Erythroblast (primary cell): ENCODE measurements at regions not wholly inside any gene's neighbourhood (a gene's known extent, or its start where the extent isn't known, plus 50 kb on each side); places are given as distances from the start of the nearest gene placed in this dataset.

Experiments
- GATA1 ChIP-seq: IDR thresholded peaks from 2 replicates; pipeline ENCODE4 v1.6.1; 2011; ENCODE audit warnings: low read depth, mild to moderate bottlenecking, control low read depth, low read length, moderate library complexity
- POLR2A ChIP-seq: IDR thresholded peaks from 2 replicates; pipeline ENCODE4 v1.6.1; 2011; ENCODE audit warnings: mild to moderate bottlenecking, low read length

GRCh38 chr2:45069684-45070083, 60.4 kb upstream of the SIX2 start:
- TF ChIP-seq POLR2A (no peak), GATA1 (no peak)
